GM12878 (cell line): ENCODE measurements at regions not wholly inside any gene's neighbourhood (a gene's known extent, or its start where the extent isn't known, plus 50 kb on each side); places are given as distances from the start of the nearest gene placed in this dataset.

ENCODE experiments used
- ATAC-seq: fragments of 200-7000 bp; cut with Tn5 transposase; 3 replicates; pipeline ENCODE4 v1.9.1; 2020; ENCODE audit warnings: mild to moderate bottlenecking, moderate library complexity
- BruUV-seq: library from RNA; stranded (reverse); fragments of 400-500 nt; replicated peaks from 2 replicates; lab custom pipeline; 2021; lab: Mats Ljungman, UMichigan
- CTCF ChIA-PET: fragments of 300-600 bp; sonication (Branson Sonifier 250); formaldehyde crosslinking; extraction: SDS; loops from one replicate; lab custom pipeline; 2021; ENCODE audit warnings: inconsistent platforms; lab: Yijun Ruan, JAX
- POLR2A ChIA-PET: fragments of 350-600 bp; formaldehyde crosslinking; extraction: SDS; loops from one replicate; lab custom pipeline; 2021; ENCODE audit warnings: inconsistent platforms; lab: Charles Lee
- RAD21 ChIA-PET: fragments of 300-600 bp; sonication (Branson Sonifier 250); formaldehyde crosslinking; loops from one replicate; lab custom pipeline; 2023; ENCODE audit warnings: antibody characterized with exemption; ENCODE audit not compliant: unreplicated experiment; lab: Charles Lee
- SMC1A ChIA-PET: fragments of 300-600 bp; sonication (Branson Sonifier 250); formaldehyde crosslinking; loops from one replicate; lab custom pipeline; 2023; ENCODE audit not compliant: unreplicated experiment, uncharacterized antibody; lab: Charles Lee
- DNase-seq: peaks from one replicate; pipeline ENCODE4 v3.0.0-alpha.2; 2011; ENCODE audit warnings: low read depth, low spot score
- FAIRE-seq: peaks from 3 replicates; lab custom pipeline; 2011; peaks lifted over from hg19 to GRCh38; lab: Jason Lieb, UNC
- H2AFZ ChIP-seq: 2 replicates; pipeline ENCODE4 v1.6.0; 2011; ENCODE audit warnings: low read depth, low read length, control low read depth; ENCODE audit not compliant: control insufficient read depth
- H3K27ac ChIP-seq: 2 replicates; pipeline ENCODE4 v1.5.1; 2011; ENCODE audit warnings: control low read depth; ENCODE audit not compliant: control insufficient read depth, insufficient read depth
- H3K27me3 ChIP-seq, 2 experiments: replicated peaks in 1 of 2; 2 replicates each; pipeline versions ENCODE4 v1.6.0 to v1.6.1; 2011; ENCODE audit warnings: low read length in 1 of 2; ENCODE audit not compliant: control insufficient read depth in 2 of 2, insufficient read depth in 2 of 2
- H3K36me3 ChIP-seq, 2 experiments: 2 replicates each; pipeline ENCODE4 v1.5.1; 2011; ENCODE audit warnings: low read length in 1 of 2; ENCODE audit not compliant: control insufficient read depth in 2 of 2, insufficient read depth in 2 of 2
- H3K4me1 ChIP-seq: 2 replicates; pipeline ENCODE4 v1.6.1; 2011; ENCODE audit warnings: mild to moderate bottlenecking, low read length, moderate library complexity, mixed read lengths; ENCODE audit not compliant: control insufficient read depth, insufficient read depth
- H3K4me2 ChIP-seq: 2 replicates; pipeline ENCODE4 v1.6.0; 2011; ENCODE audit warnings: control low read depth; ENCODE audit not compliant: control insufficient read depth, insufficient read depth
- H3K4me3 ChIP-seq: fragments of 200-600 bp; sonication (generic); 2 replicates; pipeline ENCODE4 v1.5.1; 2016
- H3K79me2 ChIP-seq: 2 replicates; pipeline ENCODE4 v1.6.0; 2011; ENCODE audit warnings: low read length; ENCODE audit not compliant: control insufficient read depth, insufficient read depth
- H3K9ac ChIP-seq: 2 replicates; pipeline ENCODE4 v1.8.0; 2011; ENCODE audit warnings: low read length, control low read depth, mixed read lengths; ENCODE audit not compliant: control insufficient read depth, insufficient read depth
- H3K9me3 ChIP-seq: replicated peaks from 3 replicates; pipeline ENCODE4 v1.5.1; 2011; ENCODE audit warnings: mild to moderate bottlenecking, low read length; ENCODE audit not compliant: control insufficient read depth, insufficient read depth
- H4K20me1 ChIP-seq: 2 replicates; pipeline ENCODE4 v1.6.0; 2011; ENCODE audit not compliant: control insufficient read depth, insufficient read depth
- BCL3 ChIP-seq: IDR thresholded peaks from 2 replicates; pipeline ENCODE4 v1.6.1; 2011; ENCODE audit warnings: borderline replicate concordance, low read depth, mild to moderate bottlenecking, moderate library complexity, low read length; ENCODE audit not compliant: insufficient read depth, poor library complexity, severe bottlenecking
- CHD2 ChIP-seq: IDR thresholded peaks from 2 replicates; pipeline ENCODE4 v1.6.1; 2011; ENCODE audit warnings: low read depth, low read length, improper control_type of control experiment, borderline replicate concordance
- E2F4 ChIP-seq: IDR thresholded peaks from 2 replicates; pipeline ENCODE4 v1.6.1; 2012; ENCODE audit warnings: low read depth, low read length, improper control_type of control experiment
- HDGF ChIP-seq: fragments of 450-650 bp; IDR thresholded peaks from 2 replicates; pipeline ENCODE4 v1.6.1; 2016; ENCODE audit warnings: antibody characterized with exemption
- KLF5 ChIP-seq: fragments of 450-650 bp; IDR thresholded peaks from 2 replicates; pipeline ENCODE4 v1.6.1; 2014; ENCODE audit warnings: mild to moderate bottlenecking; ENCODE audit not compliant: partially characterized antibody
- LARP7 ChIP-seq: fragments of 450-650 bp; IDR thresholded peaks from 2 replicates; pipeline ENCODE4 v1.6.1; 2017; ENCODE audit warnings: mild to moderate bottlenecking
- MTA3 ChIP-seq: IDR thresholded peaks from 2 replicates; pipeline ENCODE4 v1.6.1; 2012; ENCODE audit warnings: low read length, inconsistent platforms, borderline replicate concordance
- POLR2AphosphoS2 ChIP-seq: IDR thresholded peaks from 2 replicates; pipeline ENCODE4 v1.6.1; 2011; ENCODE audit warnings: low read depth, mild to moderate bottlenecking, low read length, improper control_type of control experiment, moderate library complexity
- RB1 ChIP-seq: fragments of 450-650 bp; formaldehyde crosslinking; IDR thresholded peaks from 2 replicates; pipeline ENCODE4 v1.6.1; 2017; ENCODE audit warnings: mild to moderate bottlenecking, borderline replicate concordance
- ZZZ3 ChIP-seq: IDR thresholded peaks from 2 replicates; pipeline ENCODE4 v1.6.1; 2011; ENCODE audit warnings: low read depth; ENCODE audit not compliant: control insufficient read depth, insufficient read length
- WGBS: methylation state at CpG from one replicate; pipeline ENCODE4 v1.1.6; 2016; ENCODE audit warnings: low lambda C conversion rate; ENCODE audit not compliant: insufficient replicate concordance, insufficient coverage; ENCODE audit errors: missing lambda C conversion rate; 5-methylcytosine and 5-hydroxymethylcytosine counted together
- in situ Hi-C: fragments of 300-500 bp; cut with MboI; formaldehyde crosslinking; loops from 9 replicates; pipeline ENCODE4 v1.14.3; 2018; ENCODE audit warnings: mixed read lengths
- intact Hi-C: fragments of 100-400 bp; cut with micrococcal nuclease; formaldehyde crosslinking; loops from one replicate; pipeline ENCODE4 v1.14.2; 2022; ENCODE audit not compliant: unreplicated experiment
- TF ChIP-seq, protein P1 (sequence below): IDR thresholded peaks from 2 replicates; pipeline ENCODE4 v1.6.1; 2012; ENCODE audit warnings: mild to moderate bottlenecking, low read depth, low read length
- TF ChIP-seq, protein P2 (sequence below): fragments of 450-650 bp; formaldehyde crosslinking; IDR thresholded peaks from 2 replicates; pipeline ENCODE4 v1.4.0; 2020; ENCODE audit warnings: mild to moderate bottlenecking, moderate library complexity

- TF ChIP-seq ZZZ3 (no peak), E2F4 (no peak), RB1 (no peak)
These were observed 76.9 kb upstream of the NABP1 start (continued) for GRCh38 chr2:191601060-191601459.

DNA sequence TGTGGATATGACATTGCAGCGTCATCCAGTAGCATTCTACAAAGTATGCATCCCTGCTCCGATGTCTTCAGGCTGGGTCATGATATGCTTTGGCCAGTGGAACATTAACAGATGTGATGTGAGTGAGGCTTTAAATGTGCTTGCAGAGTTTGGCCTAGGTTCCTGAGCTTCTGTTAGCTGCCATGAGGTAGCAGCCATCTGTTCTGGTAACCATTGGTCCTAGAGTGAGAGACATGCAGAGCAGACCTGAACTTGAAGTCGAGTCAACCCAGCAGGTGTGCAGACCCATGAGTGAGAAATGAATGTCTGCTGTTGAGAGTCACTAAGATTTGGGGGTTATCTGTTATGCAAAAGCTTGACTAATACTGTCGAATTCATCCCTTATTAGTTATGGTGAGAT, 73.8 kb upstream of the NABP1 start:
- ChIA-PET RAD21 (no interaction called here), SMC1A (interaction anchor here (1.5 to 1.8 kb wide), 2 partner anchors 13 to 24 kb away, joined by 5 to 6 read pairs; no protein-coding TSS in a partner anchor), POLR2A (no interaction called here), CTCF (interaction anchor here (1.1 kb wide), 1 partner anchor 13 kb away, joined by 3 read pairs; no protein-coding TSS in a partner anchor)
- Histone ChIP-seq H3K4me1 (no peaks in the 10 kb centered on the region), H3K27me3 (no peaks in the 10 kb centered on the region), H3K9ac (no peak overlapping the region), H3K79me2 (no peaks in the 10 kb centered on the region), H3K4me3 (no peak overlapping the region), H3K4me2 (no peak overlapping the region), H4K20me1 (no peaks in the 10 kb centered on the region), H2AFZ (no peak overlapping the region), H3K9me3 (no peaks in the 10 kb centered on the region), H3K27ac (no peak overlapping the region), H3K36me3 (no peaks in the 10 kb centered on the region)
- 58% methylated on average over 4 of the region's 4 CpGs for WGBS
- no TSS peak for BruUV-seq
- DNase-seq: no peak
- no peak for FAIRE-seq
- intact Hi-C loops (no loop called here), in situ Hi-C loops (no loop called here)
- no peak for ATAC-seq
- TF ChIP-seq KLF5: no peak
- no peak for TF ChIP-seq POLR2AphosphoS2
- no peak for TF ChIP-seq HDGF
- no peak for TF ChIP-seq BCL3
- TF ChIP-seq MTA3: no peak
- TF ChIP-seq, protein P1, sequence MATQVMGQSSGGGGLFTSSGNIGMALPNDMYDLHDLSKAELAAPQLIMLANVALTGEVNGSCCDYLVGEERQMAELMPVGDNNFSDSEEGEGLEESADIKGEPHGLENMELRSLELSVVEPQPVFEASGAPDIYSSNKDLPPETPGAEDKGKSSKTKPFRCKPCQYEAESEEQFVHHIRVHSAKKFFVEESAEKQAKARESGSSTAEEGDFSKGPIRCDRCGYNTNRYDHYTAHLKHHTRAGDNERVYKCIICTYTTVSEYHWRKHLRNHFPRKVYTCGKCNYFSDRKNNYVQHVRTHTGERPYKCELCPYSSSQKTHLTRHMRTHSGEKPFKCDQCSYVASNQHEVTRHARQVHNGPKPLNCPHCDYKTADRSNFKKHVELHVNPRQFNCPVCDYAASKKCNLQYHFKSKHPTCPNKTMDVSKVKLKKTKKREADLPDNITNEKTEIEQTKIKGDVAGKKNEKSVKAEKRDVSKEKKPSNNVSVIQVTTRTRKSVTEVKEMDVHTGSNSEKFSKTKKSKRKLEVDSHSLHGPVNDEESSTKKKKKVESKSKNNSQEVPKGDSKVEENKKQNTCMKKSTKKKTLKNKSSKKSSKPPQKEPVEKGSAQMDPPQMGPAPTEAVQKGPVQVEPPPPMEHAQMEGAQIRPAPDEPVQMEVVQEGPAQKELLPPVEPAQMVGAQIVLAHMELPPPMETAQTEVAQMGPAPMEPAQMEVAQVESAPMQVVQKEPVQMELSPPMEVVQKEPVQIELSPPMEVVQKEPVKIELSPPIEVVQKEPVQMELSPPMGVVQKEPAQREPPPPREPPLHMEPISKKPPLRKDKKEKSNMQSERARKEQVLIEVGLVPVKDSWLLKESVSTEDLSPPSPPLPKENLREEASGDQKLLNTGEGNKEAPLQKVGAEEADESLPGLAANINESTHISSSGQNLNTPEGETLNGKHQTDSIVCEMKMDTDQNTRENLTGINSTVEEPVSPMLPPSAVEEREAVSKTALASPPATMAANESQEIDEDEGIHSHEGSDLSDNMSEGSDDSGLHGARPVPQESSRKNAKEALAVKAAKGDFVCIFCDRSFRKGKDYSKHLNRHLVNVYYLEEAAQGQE: no peak
- no peak for TF ChIP-seq LARP7
- TF ChIP-seq CHD2: no peak
- TF ChIP-seq, protein P2, sequence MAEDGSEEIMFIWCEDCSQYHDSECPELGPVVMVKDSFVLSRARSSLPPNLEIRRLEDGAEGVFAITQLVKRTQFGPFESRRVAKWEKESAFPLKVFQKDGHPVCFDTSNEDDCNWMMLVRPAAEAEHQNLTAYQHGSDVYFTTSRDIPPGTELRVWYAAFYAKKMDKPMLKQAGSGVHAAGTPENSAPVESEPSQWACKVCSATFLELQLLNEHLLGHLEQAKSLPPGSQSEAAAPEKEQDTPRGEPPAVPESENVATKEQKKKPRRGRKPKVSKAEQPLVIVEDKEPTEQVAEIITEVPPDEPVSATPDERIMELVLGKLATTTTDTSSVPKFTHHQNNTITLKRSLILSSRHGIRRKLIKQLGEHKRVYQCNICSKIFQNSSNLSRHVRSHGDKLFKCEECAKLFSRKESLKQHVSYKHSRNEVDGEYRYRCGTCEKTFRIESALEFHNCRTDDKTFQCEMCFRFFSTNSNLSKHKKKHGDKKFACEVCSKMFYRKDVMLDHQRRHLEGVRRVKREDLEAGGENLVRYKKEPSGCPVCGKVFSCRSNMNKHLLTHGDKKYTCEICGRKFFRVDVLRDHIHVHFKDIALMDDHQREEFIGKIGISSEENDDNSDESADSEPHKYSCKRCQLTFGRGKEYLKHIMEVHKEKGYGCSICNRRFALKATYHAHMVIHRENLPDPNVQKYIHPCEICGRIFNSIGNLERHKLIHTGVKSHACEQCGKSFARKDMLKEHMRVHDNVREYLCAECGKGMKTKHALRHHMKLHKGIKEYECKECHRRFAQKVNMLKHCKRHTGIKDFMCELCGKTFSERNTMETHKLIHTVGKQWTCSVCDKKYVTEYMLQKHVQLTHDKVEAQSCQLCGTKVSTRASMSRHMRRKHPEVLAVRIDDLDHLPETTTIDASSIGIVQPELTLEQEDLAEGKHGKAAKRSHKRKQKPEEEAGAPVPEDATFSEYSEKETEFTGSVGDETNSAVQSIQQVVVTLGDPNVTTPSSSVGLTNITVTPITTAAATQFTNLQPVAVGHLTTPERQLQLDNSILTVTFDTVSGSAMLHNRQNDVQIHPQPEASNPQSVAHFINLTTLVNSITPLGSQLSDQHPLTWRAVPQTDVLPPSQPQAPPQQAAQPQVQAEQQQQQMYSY (CRISPR knock-in tag): no peak
